ENCODE measurements at regions not wholly inside any gene's neighbourhood (a gene's known extent, or its start where the extent isn't known, plus 50 kb on each side); places are given as distances from the start of the nearest gene placed in this dataset.

GRCh38 chr1:56156971-56157876 is 422.1 kb downstream of the PLPP3 start:
- CTCF ChIA-PET = no interaction called here
- intact Hi-C loops (cut with micrococcal nuclease; ENCODE audit: unreplicated experiment) = loop anchor here (10.0 kb wide), 1 partner anchor 358 kb away; no protein-coding TSS in a partner anchor
- no peaks in the 10 kb centered on the region for H3K27me3 ChIP-seq (ENCODE audit: insufficient read depth, low read depth)
- H4K20me1 ChIP-seq (ENCODE audit: insufficient read depth) = no peaks in the 10 kb centered on the region
- DNase-seq = no peak
- no peak overlapping the region for H2AFZ ChIP-seq
- no peaks in the 10 kb centered on the region for H3K79me2 ChIP-seq (ENCODE audit: low read depth)
- 0 out of 2 replicates have a peak, but pooled peaks cover 3% of the 10 kb centered on the region for H3K9me3 ChIP-seq (ENCODE audit: insufficient read depth, low read depth)
- H3K4me1 ChIP-seq (replicated peaks; ENCODE audit: insufficient read depth) = peaks cover 9% of the 10 kb centered on the region; the same call in 1 of the 2 replicates
- no peak overlapping the region for H3K4me3 ChIP-seq
- POLR2A ChIA-PET (ENCODE audit: unreplicated experiment) = no interaction called here
- H3K9me2 ChIP-seq (ENCODE audit: insufficient read depth) = no peaks in the 10 kb centered on the region
- BruUV-seq (replicated peaks) = no TSS peak
- H3F3A ChIP-seq (ENCODE audit: insufficient read depth, low read depth) = no peaks in the 10 kb centered on the region
- TF ChIP-seq CTCF (conservative IDR thresholded peaks at IDR 0.05) = no peak
- TF ChIP-seq EZH2 (IDR thresholded peaks at IDR 0.05; ENCODE audit: low read depth) = no peak
- H3K36me3 ChIP-seq (ENCODE audit: low read depth) = no peaks in the 10 kb centered on the region
- H3K4me2 ChIP-seq = no peak overlapping the region
- H3K27ac ChIP-seq = no peak overlapping the region

GRCh38 chr1:56153276-56153675 is 426.1 kb downstream of the PLPP3 start:
- no peak for TF ChIP-seq CTCF (conservative IDR thresholded peaks at IDR 0.05)
- no peak for TF ChIP-seq EZH2 (IDR thresholded peaks at IDR 0.05; ENCODE audit: low read depth)
- ChIA-PET POLR2A (ENCODE audit: unreplicated experiment) (no interaction called here), CTCF (no interaction called here)
- H3F3A ChIP-seq (ENCODE audit: insufficient read depth, low read depth) = no peaks in the 10 kb centered on the region
- no peaks in the 10 kb centered on the region for H3K9me2 ChIP-seq (ENCODE audit: insufficient read depth)
- intact Hi-C loops (cut with micrococcal nuclease; ENCODE audit: unreplicated experiment) = loop anchor here (10.0 kb wide), 1 partner anchor 362 kb away; no protein-coding TSS in a partner anchor
- H3K9me3 ChIP-seq (ENCODE audit: insufficient read depth, low read depth) = 0 out of 2 replicates have a peak, but pooled peaks cover 3% of the 10 kb centered on the region
- H3K79me2 ChIP-seq (ENCODE audit: low read depth) = no peaks in the 10 kb centered on the region
- H3K36me3 ChIP-seq (ENCODE audit: low read depth) = no peaks in the 10 kb centered on the region
- H3K4me2 ChIP-seq = no peak overlapping the region
- H3K27me3 ChIP-seq (ENCODE audit: insufficient read depth, low read depth) = no peaks in the 10 kb centered on the region
- no peak overlapping the region for H2AFZ ChIP-seq
- H3K27ac ChIP-seq = no peak overlapping the region
- H3K4me1 ChIP-seq (replicated peaks; ENCODE audit: insufficient read depth) = no peaks in the 10 kb centered on the region
- no peaks in the 10 kb centered on the region for H4K20me1 ChIP-seq (ENCODE audit: insufficient read depth)
- H3K4me3 ChIP-seq = no peak overlapping the region
- no TSS peak for BruUV-seq (replicated peaks)
- no peak for DNase-seq

DNA sequence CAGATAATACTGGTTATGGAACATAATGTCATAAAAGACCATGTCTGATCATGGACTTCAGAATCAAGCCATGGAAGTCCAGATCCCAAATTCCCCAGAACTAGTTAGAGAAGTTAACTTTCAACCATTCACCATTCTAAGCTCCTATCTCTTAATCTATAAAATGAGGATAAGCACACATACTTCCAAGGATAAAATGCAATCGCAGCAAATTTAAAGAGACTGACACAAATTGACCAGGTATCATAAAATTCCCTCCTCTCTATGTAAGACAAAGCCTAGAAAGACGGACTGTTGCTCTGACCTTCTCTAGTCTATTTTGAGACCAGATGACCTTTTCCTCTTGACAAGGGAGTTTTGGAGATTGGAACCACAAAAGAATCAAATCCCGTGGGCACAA is 426.7 kb downstream of the PLPP3 start:
- no peaks in the 10 kb centered on the region for H3F3A ChIP-seq (ENCODE audit: insufficient read depth, low read depth)
- no TSS peak for BruUV-seq (replicated peaks)
- H3K4me1 ChIP-seq (replicated peaks; ENCODE audit: insufficient read depth) = no peaks in the 10 kb centered on the region
- TF ChIP-seq CTCF (conservative IDR thresholded peaks at IDR 0.05) (no peak), EZH2 (IDR thresholded peaks at IDR 0.05; ENCODE audit: low read depth) (no peak)
- no peaks in the 10 kb centered on the region for H3K9me2 ChIP-seq (ENCODE audit: insufficient read depth)
- no peak overlapping the region for H3K4me2 ChIP-seq
- DNase-seq = no peak
- no peaks in the 10 kb centered on the region for H3K79me2 ChIP-seq (ENCODE audit: low read depth)
- intact Hi-C loops (cut with micrococcal nuclease; ENCODE audit: unreplicated experiment) = loop anchor here (10.0 kb wide), 1 partner anchor 362 kb away; no protein-coding TSS in a partner anchor
- ChIA-PET POLR2A (ENCODE audit: unreplicated experiment) (no interaction called here), CTCF (no interaction called here)
- H3K4me3 ChIP-seq = no peak overlapping the region
- H3K27ac ChIP-seq = no peak overlapping the region
- no peaks in the 10 kb centered on the region for H3K36me3 ChIP-seq (ENCODE audit: low read depth)
- H4K20me1 ChIP-seq (ENCODE audit: insufficient read depth) = no peaks in the 10 kb centered on the region
- 0 out of 2 replicates have a peak, but pooled peaks cover 3% of the 10 kb centered on the region for H3K9me3 ChIP-seq (ENCODE audit: insufficient read depth, low read depth)
- H2AFZ ChIP-seq = no peak overlapping the region
- no peaks in the 10 kb centered on the region for H3K27me3 ChIP-seq (ENCODE audit: insufficient read depth, low read depth)
